HG03439 (cell line): ENCODE measurements at regions not wholly inside any gene's neighbourhood (a gene's known extent, or its start where the extent isn't known, plus 50 kb on each side); places are given as distances from the start of the nearest gene placed in this dataset.

ENCODE experiments used
- ATAC-seq: cut with Tn5 transposase; IDR thresholded peaks from one replicate; pipeline ENCODE4 v1.9.1; 2021; ENCODE audit warnings: mild to moderate bottlenecking, moderate library complexity; ENCODE audit not compliant: unreplicated experiment

DNA sequence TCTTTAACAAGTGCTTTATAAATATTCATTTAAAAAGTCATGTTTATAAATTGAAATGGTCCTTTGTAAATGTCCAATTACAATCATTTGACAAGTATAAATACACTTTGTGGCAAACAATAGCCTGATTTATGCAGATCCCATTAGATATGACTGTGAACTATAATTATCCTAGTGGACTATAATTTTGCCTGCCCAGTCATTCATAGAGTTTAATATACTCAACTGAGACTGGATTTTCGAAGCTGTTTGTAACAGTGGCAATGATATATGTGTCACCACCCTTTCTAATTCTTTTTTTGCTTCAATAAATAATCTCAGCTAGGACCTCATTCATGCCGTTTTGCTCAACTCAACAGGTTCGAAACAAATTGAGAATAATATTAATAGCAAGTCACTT lies 732.0 kb downstream of the PCDH18 start:
- ATAC-seq = no peak

DNA sequence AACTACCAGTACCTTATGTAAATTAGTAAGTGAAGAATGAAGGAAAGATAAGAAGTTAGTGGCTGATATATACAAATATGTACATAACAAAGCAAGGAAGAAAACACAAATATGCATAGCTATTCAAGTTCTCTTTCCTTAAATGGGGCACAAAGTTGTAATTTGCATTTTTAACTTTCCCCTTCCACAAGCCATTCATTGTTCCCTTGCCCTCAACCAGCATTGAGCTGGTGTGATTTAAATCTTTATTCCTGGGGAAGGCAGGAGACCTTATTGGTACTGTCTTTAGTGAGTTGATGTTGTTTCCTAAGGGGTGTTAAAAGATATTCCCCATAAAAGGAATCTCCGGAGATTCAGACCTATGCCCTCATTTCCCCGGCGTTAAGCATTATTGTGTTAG lies 735.3 kb downstream of the PCDH18 start:
- no peak for ATAC-seq

DNA sequence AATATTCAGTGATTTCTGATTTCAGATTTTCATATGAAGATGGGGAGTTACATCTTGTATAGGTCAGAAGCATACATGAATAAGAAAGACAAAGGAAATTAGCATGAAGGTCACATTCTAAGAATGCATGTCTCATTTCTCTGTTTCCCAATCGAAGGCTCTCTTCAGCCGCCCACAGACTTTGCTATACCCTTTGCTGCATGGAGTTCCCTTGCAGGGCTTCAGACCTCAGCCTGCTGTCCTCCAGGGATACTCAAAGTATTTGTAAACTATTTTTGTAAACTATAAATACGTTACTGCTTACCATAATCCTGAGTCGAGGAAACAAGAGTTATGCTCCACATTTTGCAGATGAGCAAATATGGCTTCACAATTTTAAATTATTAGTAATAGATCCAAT lies 738.4 kb downstream of the PCDH18 start:
- no peak for ATAC-seq

DNA sequence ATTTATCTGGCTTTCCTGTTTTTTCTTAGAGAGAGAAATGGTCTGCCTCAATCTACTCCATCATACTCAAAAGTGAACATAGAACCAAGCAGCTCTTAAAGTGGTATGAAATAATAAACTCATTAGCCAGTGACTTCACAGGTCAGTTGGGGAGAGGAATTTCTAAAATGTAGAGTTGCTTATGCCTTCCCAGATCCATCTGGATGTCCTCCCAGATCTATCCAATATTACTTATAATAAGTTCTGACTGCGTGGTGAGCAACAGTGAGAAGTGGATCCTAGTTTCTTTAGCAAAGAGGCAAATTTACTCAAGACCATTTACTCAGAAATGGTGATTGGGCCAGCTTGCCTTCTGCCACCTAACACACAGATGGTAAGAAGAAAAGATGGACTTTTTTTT lies 748.0 kb downstream of the PCDH18 start:
- no peak for ATAC-seq

DNA sequence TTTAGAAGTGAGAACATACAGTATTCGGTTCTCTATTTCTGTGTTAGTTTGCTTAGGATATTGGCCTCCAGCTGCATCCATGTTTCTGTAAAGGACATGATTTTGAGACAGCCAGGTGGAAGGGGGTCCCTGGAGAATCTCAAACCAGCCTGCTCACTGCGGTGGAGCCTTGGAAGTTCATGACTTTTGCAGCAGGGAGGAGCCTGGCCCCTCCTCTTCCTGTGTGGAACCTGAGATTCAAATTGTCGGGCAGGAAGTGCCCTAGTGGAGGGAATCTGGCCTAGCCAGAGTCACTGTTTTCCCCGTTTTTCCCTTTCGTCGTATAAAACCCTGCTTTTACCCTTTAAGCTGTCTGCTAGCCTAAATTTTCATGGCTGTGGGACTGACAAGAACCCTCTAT lies 762.6 kb downstream of the PCDH18 start:
- ATAC-seq = no peak

DNA sequence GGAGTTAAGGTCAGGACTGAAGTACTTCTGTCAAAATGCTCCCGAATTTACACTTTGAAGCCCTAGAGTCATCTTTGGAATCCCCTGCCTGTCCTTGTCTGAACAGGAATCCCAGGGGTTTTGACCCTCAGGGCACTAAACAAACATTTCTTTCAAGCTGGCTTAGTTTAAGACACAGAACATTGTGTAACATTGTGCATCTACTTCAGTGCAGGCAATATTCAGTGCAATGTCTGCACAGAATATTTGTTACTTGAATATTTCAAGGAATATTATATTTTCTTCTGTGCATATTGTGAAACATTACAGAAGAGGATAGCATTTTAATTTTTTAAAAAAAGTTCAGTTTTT lies 763.4 kb downstream of the PCDH18 start:
- ATAC-seq = no peak

DNA sequence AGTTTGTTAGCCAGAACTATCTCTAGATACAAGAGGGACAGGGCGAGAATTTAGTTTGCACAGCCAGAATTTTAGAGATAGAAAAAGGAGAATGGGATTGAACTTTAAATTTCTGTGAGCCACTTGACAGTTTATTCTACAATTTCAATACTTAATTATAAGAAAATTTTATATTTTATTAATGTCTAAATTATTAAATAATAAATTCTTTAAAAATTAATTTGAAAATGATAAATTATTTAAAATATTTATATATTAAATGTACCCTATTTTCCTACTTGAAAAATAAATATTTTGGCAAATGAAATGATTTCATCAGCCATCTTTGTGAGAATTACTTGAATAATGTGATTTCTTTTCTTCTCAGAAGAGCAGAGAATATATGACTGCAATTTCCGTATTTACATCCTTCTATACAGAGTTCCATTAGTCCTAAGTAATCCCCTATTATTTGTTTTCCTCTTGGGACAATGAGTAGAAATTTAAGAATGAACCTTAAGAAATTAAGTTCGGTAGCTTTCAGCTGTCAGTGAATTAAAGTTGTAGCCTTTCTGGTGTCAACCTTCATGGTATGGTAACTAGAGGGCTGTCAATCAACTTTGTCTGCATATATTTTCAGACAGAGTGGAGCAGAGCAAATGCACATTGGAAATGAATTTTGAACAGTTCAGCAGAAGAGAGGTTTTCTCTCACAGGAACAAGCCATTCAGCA lies 763.9 kb downstream of the PCDH18 start:
- ATAC-seq = no peak

DNA sequence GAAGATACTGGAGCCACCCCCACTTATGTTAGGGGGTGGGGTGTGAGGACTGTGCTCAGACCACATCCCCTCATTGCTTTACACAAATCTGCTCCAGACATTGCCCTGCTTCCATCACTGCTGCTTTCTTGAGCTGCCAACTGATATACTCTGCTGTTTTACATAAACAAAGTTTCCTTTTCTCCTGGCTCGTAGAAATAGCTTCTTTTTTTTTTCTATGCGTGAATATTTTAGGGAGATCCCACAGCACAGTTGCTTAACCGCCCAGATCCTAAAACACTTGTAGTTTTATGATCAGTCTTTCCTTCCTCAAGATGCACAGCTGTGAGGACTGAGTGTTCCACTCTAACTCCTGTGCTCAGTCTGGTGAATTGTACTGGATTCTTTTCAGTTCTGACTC lies 768.4 kb downstream of the PCDH18 start:
- no peak for ATAC-seq

DNA sequence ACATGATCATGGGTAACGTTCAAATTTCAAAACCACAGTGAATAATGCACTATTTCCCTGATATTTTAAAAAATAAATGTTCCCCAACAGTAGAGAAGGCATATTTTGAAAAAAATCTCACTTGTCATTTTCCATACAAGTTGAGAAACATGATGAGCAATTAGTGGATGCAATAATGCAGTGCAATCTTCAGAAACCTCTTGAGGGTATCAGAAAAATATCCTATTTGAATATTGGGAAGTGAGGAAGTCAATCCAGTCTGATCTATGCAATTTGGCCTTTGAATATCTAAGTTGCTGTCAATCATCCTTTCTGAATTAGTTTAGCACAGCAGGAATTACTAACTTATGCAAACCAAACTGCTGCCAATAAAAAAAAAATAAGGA lies 776.8 kb downstream of the PCDH18 start:
- no peak for ATAC-seq

DNA sequence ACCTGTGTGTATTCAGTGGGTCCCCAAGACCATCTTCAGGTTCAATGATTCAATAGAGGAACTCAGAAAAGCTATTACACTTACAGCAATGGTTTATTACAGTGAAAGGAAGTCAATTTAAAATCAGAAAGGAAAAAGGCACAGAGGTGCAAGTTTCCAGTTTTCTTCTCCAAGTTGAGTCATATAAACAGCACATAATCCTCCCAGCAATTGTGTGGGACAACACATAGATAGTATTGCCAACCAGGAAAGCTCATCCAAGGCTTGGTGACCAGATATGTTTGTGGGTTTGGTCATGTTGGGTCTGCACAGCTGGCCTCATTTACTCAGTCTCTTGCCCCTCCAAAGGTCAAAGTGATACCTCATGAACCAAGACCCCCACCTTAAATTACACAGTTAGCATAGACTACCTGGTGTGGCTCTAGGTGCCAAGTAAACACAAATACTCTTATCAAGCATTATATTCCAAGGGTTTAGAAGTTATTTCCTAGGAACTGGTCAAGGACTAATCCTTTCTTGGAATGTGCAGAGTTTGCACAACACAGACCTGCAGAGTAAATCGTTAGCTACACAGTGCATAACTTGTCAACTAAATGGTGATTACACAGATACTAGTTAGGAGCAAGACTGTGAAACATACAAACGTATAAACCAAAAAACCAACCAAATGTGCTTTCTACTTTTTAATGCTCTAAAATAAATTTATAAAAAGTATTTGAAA lies 777.3 kb downstream of the PCDH18 start:
- ATAC-seq = no peak

DNA sequence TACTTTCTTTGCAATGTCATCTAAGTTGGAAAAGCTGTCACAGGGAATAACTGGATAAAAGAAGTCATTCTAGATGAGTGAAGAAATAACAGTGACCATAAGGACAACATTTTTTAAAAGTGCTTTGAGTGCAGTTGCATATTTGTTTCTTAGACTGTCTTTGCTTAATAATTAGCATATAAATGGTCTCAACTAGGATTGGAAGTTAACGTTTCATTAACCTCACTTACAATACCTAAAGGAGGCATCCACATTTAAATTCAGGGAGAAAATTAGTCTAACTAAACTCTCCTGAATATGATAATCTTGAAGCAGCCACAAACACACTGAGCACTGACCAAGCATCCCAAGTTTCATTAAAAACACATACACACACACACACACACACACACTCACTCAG lies 780.7 kb downstream of the PCDH18 start:
- no peak for ATAC-seq

DNA sequence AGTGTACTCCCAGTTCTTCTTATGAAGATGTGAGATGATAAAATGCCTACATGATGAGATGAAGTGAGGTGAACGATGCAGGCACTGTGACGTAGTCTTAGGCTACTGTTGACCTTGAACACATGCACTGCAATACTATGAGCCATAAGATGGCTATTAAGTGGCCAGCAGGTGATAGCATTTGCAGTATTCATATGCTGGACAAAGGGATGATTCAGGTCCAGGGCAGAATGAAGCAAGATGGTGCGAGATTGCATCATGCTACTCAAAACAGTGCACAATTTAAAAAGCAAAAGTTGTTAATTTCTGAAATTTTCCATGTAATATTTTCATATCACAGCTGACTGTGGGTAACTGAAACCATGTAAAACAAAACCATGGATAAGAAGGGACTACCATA lies 781.4 kb downstream of the PCDH18 start:
- ATAC-seq = no peak

DNA sequence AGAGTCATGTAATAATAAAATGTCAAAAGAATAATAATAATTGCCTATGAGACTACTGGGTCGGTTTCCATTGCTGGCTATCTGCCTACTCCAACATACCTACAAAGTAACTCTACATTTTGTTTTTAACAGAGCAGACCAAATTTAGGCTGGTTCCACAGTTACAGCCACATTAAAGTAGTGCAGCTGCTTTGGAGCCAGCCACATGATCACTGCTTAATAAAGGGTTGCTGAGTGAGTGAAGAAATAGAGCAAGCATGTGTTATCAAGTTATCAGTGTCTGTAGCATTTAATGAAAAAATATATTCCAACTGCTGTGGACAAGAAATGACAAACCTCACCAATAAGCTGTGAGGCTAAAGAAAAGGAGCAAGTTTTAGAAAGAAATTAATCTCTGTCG lies 782.3 kb downstream of the PCDH18 start:
- no peak for ATAC-seq

DNA sequence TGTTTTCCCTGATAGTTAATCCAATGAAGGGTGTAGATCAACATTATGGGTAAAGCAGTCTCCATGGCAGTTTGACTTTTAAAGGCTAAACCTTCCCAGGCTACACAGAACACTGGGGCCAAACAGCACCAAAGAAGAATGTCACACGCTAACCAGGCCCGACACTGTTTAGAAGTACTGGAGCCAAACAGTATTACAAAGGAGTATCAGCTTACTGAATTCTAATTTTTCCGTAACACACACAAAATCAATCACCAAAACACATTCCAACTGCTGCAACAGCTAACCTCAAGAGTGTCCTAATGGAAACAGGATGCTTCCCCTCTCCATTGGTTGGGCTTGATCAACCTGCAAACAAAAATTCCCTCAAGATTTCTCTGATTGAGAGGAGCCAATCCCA lies 783.5 kb downstream of the PCDH18 start:
- no peak for ATAC-seq

DNA sequence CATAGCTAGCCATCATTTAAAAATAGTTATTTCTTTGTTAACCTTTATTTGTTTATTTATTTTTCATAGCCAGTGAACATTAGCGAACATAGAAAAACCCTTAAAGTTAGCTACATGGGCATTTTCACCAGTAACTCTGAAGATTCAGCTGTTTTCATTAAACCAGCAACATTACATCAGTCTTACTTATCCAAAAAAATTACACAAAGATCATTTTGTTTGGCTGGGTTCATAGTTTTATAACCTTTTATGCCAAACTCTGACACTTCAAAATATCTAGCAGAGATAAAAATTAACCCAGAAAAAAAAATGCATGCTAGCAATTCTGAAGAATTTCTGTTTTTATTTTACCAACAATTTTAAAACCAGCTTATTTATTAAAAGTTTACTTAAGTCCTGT lies 784.1 kb downstream of the PCDH18 start:
- no peak for ATAC-seq

DNA sequence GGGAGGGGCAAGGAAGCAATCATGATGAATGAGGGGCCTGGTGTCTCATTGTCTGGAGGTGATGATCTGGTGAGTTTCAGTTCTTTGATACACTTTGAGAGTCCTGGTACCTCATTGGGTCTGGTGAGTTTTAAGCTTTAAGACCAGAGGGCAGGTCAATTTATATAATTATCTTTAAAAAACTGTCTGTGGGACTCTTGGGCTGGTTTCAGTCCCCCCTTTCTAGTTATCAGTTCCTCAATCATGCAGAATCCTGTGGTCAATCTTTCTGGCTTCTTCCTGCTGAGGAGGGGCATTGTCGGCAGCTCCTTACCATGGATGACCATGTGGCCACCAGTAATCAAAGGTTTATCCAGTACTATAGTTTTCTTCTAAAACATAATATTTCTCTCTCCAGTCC lies 789.1 kb downstream of the PCDH18 start:
- no peak for ATAC-seq

DNA sequence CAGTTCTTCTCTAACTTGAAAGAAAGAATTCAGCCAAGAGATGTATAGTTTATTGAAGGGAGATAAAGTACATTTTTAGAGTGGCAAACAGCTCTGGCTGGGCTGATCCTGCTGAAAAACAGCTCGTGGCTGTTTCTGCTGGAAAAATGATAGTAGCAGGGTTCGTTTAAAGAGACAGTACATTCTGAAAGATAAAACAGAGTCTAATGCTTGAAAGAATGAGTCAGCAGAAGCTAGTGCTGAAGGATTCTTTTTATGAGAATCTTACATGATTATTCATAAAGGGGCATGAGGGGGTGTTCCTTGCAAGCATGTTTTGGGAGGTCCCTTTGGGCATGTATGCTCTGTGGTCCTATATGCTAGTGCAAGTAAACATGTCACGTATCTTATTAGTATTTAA lies 790.0 kb downstream of the PCDH18 start:
- no peak for ATAC-seq

DNA sequence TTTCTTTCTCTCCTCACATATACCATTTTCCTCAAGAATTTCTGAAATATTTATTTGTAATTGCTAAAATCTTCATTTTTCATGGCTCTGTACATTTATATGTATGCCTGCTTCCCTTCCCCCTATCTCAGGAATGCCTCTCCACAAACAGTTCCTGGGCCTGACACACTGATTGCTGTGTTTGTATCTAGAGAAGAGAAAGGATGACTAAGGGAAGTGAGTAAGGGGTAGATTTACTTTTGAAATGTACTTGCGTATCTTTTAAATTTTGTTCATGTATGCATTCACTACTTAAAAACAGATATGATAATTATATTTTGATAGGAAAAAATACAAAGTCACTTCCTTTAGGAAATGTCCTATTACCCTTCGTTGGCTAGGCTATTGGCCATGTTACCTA lies 790.8 kb downstream of the PCDH18 start:
- no peak for ATAC-seq

DNA sequence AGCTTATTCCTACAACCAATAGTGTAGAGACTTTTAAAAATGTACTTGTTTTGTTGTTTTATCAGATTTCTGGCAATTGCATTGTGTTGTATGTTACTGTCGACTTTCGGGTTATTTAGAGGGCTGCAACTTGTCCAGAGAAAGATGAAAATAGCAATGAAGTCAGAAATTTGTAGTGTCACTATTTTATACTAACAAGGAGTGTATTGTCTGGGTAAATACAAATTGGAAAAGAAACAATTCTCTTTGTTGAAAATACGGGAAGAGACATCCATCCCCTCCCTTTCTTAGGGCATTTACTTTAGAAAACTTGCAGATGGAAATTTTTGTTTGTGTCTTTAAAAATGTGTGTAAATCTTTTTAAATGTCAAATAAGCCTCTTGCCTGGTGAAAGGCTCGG lies 792.0 kb downstream of the PCDH18 start:
- ATAC-seq = no peak

DNA sequence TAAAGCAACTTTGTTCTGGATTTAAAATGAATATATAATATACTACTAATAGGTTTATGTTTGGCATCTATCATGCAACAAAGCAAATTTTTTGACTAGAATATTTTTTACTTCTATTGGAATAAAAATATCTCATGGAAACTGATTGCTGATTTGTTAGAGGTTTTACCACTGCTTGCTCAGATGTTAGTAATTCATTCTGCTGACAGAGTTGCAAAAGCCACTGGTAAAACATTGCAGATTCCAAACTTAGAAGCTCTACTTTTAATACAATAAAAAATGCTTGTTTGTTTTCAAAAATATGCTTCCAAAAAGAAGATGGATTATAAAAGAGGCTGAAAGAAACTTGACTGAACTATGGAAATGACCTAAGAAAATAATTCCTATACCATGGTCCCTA lies 795.2 kb downstream of the PCDH18 start:
- no peak for ATAC-seq

DNA sequence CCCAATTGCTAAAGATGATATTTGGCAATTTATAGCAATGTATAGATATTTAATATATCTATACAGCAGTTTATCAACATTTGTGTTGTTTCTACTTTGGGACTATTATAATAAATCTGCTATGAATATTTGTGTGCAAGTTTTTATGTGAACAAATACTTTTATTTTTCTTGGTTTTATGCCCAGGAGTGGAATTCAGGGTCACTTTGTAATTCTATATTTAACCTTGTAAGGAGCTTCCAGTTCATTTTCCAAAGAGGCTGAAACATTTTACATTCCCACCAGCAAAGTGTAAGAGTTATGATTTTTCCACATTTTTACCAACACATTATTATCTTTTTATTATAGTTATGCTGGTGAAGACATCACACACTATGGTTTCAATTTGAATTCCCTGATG lies 801.3 kb downstream of the PCDH18 start:
- ATAC-seq = no peak

DNA sequence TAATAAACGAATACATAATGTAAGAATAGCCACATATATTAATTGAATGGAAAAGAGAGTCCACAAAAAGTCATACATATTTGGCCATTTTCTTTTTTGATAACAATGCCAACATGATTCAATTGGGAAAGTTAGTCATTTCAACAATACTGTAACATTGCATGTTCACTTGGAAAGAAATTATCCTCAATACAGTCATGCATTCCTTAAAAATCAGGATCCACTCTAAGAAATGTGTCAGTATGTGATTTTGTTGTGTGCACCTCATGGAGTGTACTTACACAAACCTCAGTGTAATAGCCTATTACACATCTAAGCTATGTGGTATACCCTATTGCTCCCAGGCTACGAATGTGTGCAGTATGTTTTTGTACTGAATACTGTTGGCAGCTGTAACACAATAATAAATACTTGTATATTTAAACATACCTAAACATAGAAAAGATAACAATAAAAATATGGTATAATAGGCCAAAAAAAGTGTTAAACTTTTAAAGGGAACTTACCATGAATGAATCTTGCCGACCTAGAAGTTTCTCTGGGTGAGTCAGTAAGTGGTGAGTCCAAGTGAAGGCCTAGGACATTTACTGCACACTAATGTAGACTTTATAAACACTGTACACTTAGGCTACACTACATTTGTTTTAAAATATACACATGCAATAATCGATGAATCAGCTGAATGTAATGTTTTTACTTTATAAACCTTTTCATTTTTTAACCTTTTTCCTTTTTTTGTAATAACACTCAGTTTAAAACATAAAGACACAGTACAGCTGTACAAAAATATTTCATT lies 806.8 kb downstream of the PCDH18 start:
- ATAC-seq = no peak
